Nephron (organoid): ENCODE measurements at regions not wholly inside any gene's neighbourhood (a gene's known extent, or its start where the extent isn't known, plus 50 kb on each side); places are given as distances from the start of the nearest gene placed in this dataset.

Experiments used
- H3K27ac Mint-ChIP-seq, 3 experiments: 2 replicates each; pipeline ENCODE4 v1.8.0; 2020; ENCODE audit warnings: mixed read lengths in 3 of 3, mild to moderate bottlenecking in 2 of 3, moderate library complexity in 1 of 3
- H3K27me3 Mint-ChIP-seq: 2 replicates; pipeline ENCODE4 v1.8.0; 2021; ENCODE audit warnings: low read depth, mild to moderate bottlenecking, moderate library complexity, mixed read lengths
- H3K36me3 Mint-ChIP-seq: 2 replicates; pipeline ENCODE4 v1.8.0; 2020; ENCODE audit warnings: low read depth, mixed read lengths
- H3K4me1 Mint-ChIP-seq: 2 replicates; pipeline ENCODE4 v1.8.0; 2020; ENCODE audit warnings: mixed read lengths
- H3K4me3 Mint-ChIP-seq, 3 experiments: 2 replicates each; pipeline ENCODE4 v1.8.0; 2020; ENCODE audit warnings: mild to moderate bottlenecking in 3 of 3, mixed read lengths in 3 of 3, moderate library complexity in 2 of 3
- H3K9me3 Mint-ChIP-seq: 2 replicates; pipeline ENCODE4 v1.8.0; 2020; ENCODE audit warnings: mixed read lengths
- CTCF ChIP-seq, 3 experiments: fragments of 200-600 bp; sonication (generic); IDR thresholded peaks; one replicate each; pipeline ENCODE4 v1.5.0; 2021; ENCODE audit warnings: antibody characterized with exemption in 3 of 3; ENCODE audit not compliant: unreplicated experiment in 3 of 3

DNA sequence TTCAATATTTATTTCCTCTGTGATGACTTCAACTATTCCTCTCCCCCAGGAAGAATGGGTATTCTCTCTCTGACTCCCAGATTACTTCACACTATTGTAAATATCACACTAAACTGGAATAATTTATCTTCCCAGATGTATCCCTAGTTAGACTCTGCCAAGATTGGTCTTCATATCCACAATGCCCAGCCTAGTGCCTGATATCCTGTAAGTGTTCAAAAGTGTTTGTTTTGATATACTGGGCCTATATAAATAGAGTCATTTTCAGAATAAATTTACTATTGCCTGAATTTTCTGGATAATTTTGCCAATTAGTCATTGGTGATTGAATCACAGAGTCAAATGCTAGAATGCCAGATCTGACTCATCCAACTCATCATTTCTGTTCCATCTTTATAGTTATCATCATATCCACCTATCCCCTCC is 143.7 kb upstream of the TNC start:
- H3K27ac Mint-ChIP-seq, result peak overlapping the region in 1 of 3 experiments; percentile 71
- H3K36me3 Mint-ChIP-seq, result no peaks in the 10 kb centered on the region
- TF ChIP-seq CTCF (IDR thresholded peaks at IDR 0.05; ENCODE audit: unreplicated experiment in 3 of 3), result no peak
- H3K4me1 Mint-ChIP-seq, result peaks cover 26% of the 10 kb centered on the region
- no peaks in the 10 kb centered on the region for H3K9me3 Mint-ChIP-seq
- H3K27me3 Mint-ChIP-seq, result peaks cover 4% of the 10 kb centered on the region
- H3K4me3 Mint-ChIP-seq, result no peak overlapping the region

DNA sequence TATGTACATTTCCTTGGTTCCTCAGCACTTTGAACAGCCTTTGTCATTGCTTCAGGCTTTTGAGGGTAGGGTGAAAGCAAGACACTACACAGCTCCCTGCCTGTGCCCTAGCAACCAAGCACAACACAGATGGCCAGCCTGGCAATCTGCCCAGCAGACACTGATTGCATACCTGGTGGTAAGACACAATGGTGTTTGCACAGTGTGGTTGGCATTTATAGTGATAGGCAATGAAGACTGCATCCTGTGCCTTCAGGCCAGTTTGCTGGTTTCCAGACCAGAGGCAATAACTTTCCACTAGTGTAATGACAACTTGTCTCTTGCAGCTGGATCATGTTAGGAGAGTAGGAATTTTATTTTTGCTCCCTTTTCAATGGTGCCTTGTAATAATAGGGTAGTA is 144.5 kb upstream of the TNC start:
- H3K27me3 Mint-ChIP-seq, result peaks cover 4% of the 10 kb centered on the region
- peak overlapping the region in 2 of 3 experiments; percentile 40 to 71 for H3K27ac Mint-ChIP-seq
- H3K4me1 Mint-ChIP-seq, result peaks cover 26% of the 10 kb centered on the region
- H3K36me3 Mint-ChIP-seq, result no peaks in the 10 kb centered on the region
- no peaks in the 10 kb centered on the region for H3K9me3 Mint-ChIP-seq
- no peak for TF ChIP-seq CTCF (IDR thresholded peaks at IDR 0.05; ENCODE audit: unreplicated experiment in 3 of 3)
- no peak overlapping the region for H3K4me3 Mint-ChIP-seq

DNA sequence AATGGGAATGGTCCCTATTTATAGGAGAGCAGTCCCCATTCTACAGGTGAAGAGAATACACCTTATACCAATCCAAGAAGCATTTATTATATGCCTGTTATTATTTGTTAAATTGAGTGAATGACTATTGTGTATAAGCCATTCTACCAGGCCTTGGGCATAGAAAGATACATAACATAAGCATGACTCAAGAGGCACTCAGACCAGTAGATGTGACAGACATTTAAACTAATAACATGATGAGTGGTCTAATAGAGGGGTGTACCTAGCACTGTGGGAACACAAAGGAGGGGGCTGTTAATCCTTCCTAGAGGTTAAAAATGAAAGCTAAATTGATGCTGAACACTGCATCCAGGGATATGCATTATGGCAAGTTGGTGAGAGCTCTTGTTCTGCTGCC is 145.0 kb upstream of the TNC start:
- Mint-ChIP-seq H3K36me3 (no peaks in the 10 kb centered on the region), H3K9me3 (peaks cover 2% of the 10 kb centered on the region), H3K4me3 (no peak overlapping the region), H3K27me3 (peaks cover 4% of the 10 kb centered on the region), H3K27ac (peak overlapping the region in 1 of 3 experiments; percentile 71), H3K4me1 (peaks cover 26% of the 10 kb centered on the region)
- TF ChIP-seq CTCF (IDR thresholded peaks at IDR 0.05; ENCODE audit: unreplicated experiment in 3 of 3), result no peak

DNA sequence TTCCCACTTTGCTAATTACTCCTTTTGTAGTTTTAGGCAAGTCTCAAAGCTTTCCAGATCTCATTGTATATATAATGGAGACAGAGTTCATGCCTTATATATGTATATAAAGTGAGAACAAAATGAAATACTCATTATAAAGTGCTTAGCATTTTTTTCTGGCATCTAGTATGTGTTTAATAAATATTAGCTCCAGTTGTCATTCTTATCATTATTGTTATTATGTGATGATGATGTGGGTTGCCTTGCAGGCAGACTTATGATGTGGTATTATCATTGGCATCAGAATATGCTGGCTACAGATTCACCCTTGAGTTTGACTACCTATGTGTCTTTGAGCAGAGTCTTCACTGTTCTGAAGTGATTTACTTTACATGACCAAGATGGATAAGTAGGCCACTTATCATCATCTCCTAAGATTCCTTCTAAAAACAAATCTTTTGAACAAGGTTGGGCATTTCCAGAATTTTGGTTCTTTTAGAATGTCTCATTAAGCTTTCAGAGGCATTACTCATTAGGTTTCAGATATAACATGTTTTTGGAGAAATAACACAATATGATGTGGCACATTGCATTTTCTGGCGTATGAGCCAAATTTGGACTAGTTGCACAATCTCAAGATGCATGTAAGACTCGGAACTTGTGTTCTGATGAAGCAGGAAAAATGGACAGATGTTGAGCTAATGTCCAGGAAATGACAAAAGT is 145.6 kb upstream of the TNC start:
- H3K4me1 Mint-ChIP-seq, result peaks cover 26% of the 10 kb centered on the region
- no peak overlapping the region for H3K4me3 Mint-ChIP-seq
- no peak for TF ChIP-seq CTCF (IDR thresholded peaks at IDR 0.05; ENCODE audit: unreplicated experiment in 3 of 3)
- H3K27ac Mint-ChIP-seq, result no peak overlapping the region
- H3K27me3 Mint-ChIP-seq, result peaks cover 4% of the 10 kb centered on the region
- peaks cover 3% of the 10 kb centered on the region for H3K9me3 Mint-ChIP-seq
- no peaks in the 10 kb centered on the region for H3K36me3 Mint-ChIP-seq

DNA sequence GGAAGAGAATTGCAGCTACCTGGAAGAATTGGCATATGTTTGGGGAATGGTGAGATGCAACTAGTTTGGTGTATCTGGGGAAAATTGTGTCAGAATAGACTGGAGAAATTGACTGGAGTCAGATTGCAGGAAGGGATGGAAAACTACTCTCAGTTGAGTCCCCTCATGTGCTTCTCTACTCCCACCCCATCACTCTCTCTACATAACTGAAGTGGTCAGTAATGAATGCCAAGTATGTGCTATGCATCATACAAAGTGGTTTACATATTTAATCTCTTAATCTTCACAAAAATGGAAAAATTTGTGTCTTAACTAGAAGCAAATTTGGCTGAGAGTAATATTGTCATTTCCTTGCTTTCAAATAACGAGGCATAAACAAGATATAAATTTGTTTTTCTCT is 146.4 kb upstream of the TNC start:
- H3K9me3 Mint-ChIP-seq, result peaks cover 3% of the 10 kb centered on the region
- peaks cover 26% of the 10 kb centered on the region for H3K4me1 Mint-ChIP-seq
- H3K27ac Mint-ChIP-seq, result no peak overlapping the region
- H3K27me3 Mint-ChIP-seq, result peaks cover 4% of the 10 kb centered on the region
- TF ChIP-seq CTCF (IDR thresholded peaks at IDR 0.05; ENCODE audit: unreplicated experiment in 3 of 3), result no peak
- no peaks in the 10 kb centered on the region for H3K36me3 Mint-ChIP-seq
- no peak overlapping the region for H3K4me3 Mint-ChIP-seq

DNA sequence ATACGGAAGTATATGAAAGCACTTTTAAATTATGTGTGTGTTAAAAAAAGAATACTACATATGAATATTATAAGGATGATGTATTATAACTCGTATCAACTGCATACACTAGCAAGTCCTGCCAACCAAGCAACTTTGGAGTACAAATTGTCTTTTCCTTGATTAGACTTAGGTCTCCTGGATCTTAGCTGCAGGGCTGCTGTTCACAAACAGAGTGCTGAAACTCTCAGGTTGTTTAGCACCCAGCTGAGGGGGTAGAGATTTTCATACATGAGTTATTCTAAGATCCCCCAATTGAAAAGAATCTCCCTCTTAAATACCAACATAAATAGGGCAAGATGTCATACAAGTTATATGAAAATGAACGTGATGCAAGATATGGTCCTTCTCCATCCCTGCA is 149.8 kb upstream of the TNC start:
- Mint-ChIP-seq H3K36me3 (no peaks in the 10 kb centered on the region), H3K4me1 (peaks cover 14% of the 10 kb centered on the region), H3K4me3 (no peak overlapping the region), H3K9me3 (peaks cover 3% of the 10 kb centered on the region), H3K27me3 (peaks cover 4% of the 10 kb centered on the region), H3K27ac (no peak overlapping the region)
- no peak for TF ChIP-seq CTCF (IDR thresholded peaks at IDR 0.05; ENCODE audit: unreplicated experiment in 3 of 3)
